Stimulated activated CD8-positive, alpha-beta memory T cell treated with anti-CD3 and anti-CD28 coated beads, Interleukin-15, amount 100 ng/mL, for 4 hours (primary cell): ENCODE measurements at regions not wholly inside any gene's neighbourhood (a gene's known extent, or its start where the extent isn't known, plus 50 kb on each side); places are given as distances from the start of the nearest gene placed in this dataset.
"Not testable (repeated sequence)": the region's sequence is repeated elsewhere in the genome, so short reads cannot be mapped to it uniquely, and the experiment has no call there.

Source experiments
- DNase-seq, 2 donors: peaks; one replicate each; pipeline ENCODE4 v3.0.0-alpha.2; 2020; ENCODE audit warnings: low read depth in 2 of 2

DNA sequence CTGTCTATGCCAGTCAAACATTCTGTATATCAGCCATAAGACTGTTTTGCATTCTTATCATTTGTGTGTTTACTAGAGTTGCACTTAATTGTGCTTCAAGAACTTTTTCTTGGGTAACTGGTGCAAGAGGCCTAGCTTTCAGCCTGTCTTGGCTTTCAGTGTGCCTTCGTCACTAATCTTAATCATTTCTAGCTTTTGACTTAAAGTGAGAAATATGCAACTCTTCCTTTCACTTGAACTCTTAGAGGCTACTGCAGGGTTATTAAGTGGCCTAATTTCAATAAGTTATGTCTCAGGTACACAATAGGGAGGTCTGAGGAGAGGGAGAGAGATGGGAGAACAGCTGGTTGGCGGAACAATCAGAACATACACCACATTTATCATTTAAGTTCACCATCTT, 62.1 kb upstream of the FAN1 start:
- DNase-seq: not testable (repeated sequence)

DNA sequence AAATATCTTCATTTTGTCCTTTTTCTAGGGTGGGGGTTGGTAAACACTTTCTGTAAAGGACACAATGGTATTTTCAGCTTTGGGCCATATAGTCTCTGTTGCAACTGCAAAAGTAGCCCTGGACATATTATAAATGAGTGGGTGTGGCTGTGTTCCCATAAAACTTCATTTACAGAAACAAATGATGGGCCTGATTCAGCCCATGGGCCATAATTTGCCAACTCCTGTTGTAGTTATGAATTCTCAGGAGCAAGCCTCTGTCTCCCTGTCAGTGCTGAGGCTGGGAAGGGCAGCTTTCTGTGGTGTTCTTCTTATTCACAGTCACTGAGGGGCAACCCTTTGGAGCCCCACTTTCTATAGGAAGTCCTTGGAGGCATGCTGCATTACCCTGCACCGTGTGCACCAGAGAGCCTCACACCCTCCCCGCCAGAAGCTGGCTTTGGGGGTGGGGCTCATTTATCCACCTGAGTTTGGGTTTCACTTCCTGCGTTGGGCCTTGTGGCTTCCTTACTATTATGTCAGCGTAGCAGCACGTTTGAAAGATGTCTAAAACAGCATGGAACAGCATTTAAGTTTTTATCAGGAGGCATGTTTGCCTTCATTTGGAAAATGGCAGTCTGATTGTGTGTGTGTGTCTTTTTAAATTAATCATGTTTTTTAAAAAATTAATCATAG, 60.8 kb upstream of the FAN1 start:
- not testable (repeated sequence) for DNase-seq

DNA sequence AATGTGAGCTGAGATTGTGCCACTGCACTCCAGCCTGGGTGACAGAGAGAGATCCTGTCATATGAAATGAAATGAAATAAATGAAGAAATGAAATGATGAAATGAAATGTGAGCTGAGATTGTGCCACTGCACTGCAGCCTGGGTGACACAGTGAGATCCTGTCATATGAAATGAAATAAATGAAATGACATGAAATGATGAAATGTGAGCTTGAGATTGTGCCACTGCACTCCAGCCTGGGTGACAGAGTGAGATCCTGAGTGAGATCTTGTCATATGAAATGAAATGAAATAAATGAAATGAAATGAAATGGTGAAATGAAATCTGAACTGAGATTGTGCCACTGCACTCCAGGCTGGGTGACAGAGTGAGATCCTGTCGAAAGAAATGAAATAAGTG, 58.2 kb upstream of the FAN1 start:
- not testable (repeated sequence) for DNase-seq
